ENCODE measurements at regions not wholly inside any gene's neighbourhood (a gene's known extent, or its start where the extent isn't known, plus 50 kb on each side); places are given as distances from the start of the nearest gene placed in this dataset.
"Not testable (repeated sequence)": the region's sequence is repeated elsewhere in the genome, so short reads cannot be mapped to it uniquely, and the experiment has no call there.

DNA sequence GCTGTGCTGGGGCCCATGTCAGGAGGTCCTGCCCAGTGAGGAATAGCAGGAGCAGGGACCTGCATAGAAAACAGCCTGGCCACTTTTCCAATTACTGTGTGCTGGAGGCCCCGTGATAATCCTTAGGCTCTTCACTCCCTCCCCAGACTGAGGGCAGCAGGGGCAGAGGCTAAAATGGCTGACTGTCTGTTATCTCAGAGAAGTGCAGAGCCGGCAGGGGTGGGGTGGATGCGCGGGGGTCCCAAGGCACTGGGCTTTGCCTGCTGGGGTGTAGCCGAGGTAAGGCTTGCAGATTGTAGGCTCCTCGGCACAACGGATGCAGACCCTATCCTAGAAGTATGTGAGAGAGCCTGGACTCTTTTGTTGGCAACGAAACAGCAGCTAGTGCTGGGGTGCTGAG, 1064.1 kb downstream of the OLFM4 start:
- peaks cover 13 to 16% of the 10 kb centered on the region in 2 donors for H3K9me3 Mint-ChIP-seq
- no peak overlapping the region for H3K4me3 Mint-ChIP-seq
- DNase-seq, result no peak
- no peaks in the 10 kb centered on the region for H3K4me1 Mint-ChIP-seq (ENCODE audit: low read depth)
- no peaks in the 10 kb centered on the region for H3K27me3 Mint-ChIP-seq (ENCODE audit: low read depth)
- ATAC-seq (replicated peaks in 1 of 2), result no peak
- H3K27ac Mint-ChIP-seq, result no peak overlapping the region
- H3K36me3 Mint-ChIP-seq (ENCODE audit: insufficient read depth in 2 of 2), result peaks cover 0 to 3% of the 10 kb centered on the region in 2 donors

DNA sequence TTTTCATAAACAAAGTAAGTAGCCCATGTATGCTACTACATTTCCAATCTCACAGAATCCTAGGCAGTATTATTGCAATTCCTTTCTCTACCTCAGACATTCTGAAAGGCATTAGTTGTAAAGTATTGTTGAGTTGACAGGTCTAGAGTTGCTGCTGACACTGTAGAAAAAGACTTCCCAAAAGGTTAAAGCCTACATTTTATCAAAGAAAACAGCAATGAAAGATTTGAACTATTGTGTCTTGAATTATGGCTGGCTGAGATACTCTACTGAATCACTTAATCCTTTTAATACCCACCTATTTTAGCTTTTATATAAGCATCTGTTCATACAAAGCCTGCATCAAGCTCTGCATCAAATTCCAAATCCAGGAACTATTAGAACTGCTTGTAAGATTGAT, 1082.0 kb downstream of the OLFM4 start:
- Mint-ChIP-seq H3K27me3 (ENCODE audit: low read depth) (no peaks in the 10 kb centered on the region), H3K4me1 (ENCODE audit: low read depth) (no peaks in the 10 kb centered on the region), H3K27ac (no peak overlapping the region), H3K9me3 (peaks cover 9 to 10% of the 10 kb centered on the region in 2 donors), H3K36me3 (ENCODE audit: insufficient read depth in 2 of 2) (peaks cover 0 to 4% of the 10 kb centered on the region in 2 donors), H3K4me3 (no peak overlapping the region)
- no peak for DNase-seq
- no peak for ATAC-seq (replicated peaks in 1 of 2)

DNA sequence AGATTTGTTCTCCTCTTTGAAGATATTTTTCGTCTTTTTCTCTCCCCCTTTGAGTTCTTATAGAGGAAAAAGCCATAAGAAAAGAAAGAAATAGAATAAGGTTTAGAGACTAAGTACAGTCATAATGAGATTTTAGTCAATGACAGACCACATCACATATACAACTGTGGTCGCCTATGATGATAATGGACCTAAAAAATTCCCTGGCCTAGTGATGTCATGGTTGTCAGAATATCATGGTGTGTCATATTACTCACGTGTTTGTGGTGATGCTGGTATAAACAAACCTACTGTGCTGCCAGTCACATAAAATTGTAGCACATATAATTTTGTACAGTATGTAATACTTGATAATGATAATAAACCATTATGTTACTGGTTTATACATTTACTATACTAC, 1096.1 kb downstream of the OLFM4 start:
- DNase-seq, result no peak
- Mint-ChIP-seq H3K36me3 (ENCODE audit: insufficient read depth in 2 of 2) (peaks cover 2 to 10% of the 10 kb centered on the region in 2 donors), H3K4me1 (ENCODE audit: low read depth) (no peaks in the 10 kb centered on the region), H3K27me3 (ENCODE audit: low read depth) (no peaks in the 10 kb centered on the region), H3K9me3 (peaks cover 13 to 14% of the 10 kb centered on the region in 2 donors), H3K4me3 (no peak overlapping the region), H3K27ac (no peak overlapping the region)
- ATAC-seq (replicated peaks in 1 of 2), result peak in 1 of 2 donors; percentile 35

DNA sequence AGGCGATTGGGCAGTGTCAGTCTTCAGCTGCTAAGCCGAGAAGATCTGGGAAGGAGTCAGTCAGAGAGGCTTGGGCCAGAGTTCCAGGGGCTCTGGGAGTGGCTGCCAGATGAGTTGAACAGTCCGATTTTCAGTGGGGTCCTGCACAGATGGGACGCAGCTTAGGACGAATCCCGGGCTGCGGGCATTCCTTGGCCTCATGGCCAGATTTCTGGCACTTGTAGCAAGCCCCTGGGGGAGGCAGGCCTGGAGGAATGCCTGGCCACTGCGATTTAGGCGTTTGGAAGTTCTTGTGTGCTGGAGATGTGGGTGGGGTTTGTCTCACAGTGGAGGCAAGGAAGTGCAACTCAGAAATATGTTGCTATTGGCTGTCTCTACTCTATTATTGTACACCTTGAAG, 1102.3 kb downstream of the OLFM4 start:
- H3K27ac Mint-ChIP-seq; H3K4me3 Mint-ChIP-seq; H3K27me3 Mint-ChIP-seq (ENCODE audit: low read depth); ATAC-seq (replicated peaks in 1 of 2); DNase-seq; H3K4me1 Mint-ChIP-seq (ENCODE audit: low read depth): not testable (repeated sequence)
- peaks cover 20 to 21% of the 10 kb centered on the region in 2 donors for H3K9me3 Mint-ChIP-seq
- H3K36me3 Mint-ChIP-seq (ENCODE audit: insufficient read depth in 2 of 2), result peaks cover 2 to 13% of the 10 kb centered on the region in 2 donors

DNA sequence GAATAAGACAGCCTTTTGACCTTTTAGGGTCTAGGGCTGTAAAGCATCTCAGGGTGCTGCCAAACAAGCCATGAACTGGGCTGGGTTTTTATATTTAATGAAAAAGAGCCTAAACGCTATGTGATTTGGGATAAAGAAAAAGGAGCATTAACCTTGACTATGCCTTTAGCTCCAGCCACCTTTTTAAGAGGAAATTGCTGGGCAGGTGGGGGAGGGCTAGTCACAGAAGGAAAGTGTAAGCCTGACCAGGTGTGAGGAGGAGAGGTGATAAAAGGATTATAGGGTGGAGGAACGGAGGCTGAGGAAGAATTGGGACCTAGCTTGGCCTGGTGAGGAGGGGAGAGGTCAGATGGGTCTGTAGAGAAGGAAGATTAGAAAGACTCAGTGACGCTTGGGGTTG, 1102.8 kb downstream of the OLFM4 start:
- H3K4me3 Mint-ChIP-seq; H3K27ac Mint-ChIP-seq; H3K27me3 Mint-ChIP-seq (ENCODE audit: low read depth); H3K4me1 Mint-ChIP-seq (ENCODE audit: low read depth); ATAC-seq (replicated peaks in 1 of 2); DNase-seq: not testable (repeated sequence)
- H3K36me3 Mint-ChIP-seq (ENCODE audit: insufficient read depth in 2 of 2), result peaks cover 2 to 13% of the 10 kb centered on the region in 2 donors
- H3K9me3 Mint-ChIP-seq, result peaks cover 19 to 20% of the 10 kb centered on the region in 2 donors

DNA sequence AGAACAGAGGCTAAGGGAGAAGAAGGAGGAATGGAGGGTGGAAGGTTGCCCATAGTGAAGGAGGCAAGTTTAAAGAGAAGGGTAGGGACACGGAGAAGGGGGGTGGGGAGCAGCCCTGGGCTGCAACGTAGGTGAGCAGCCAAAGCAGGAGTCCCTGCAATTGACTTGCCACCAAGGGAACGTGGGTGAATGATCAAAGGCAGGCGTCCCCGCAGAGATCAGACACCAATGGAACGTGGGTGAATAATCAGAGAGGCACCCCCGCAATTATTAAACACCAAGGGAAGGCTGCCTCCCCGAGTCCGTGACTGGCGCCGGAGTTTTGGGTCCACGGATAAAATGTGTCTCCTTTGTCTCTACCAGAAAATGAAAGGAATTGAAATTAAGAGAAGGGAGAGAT, 1103.5 kb downstream of the OLFM4 start:
- not testable (repeated sequence) for H3K27me3 Mint-ChIP-seq (ENCODE audit: low read depth)
- peaks cover 16 to 24% of the 10 kb centered on the region in 2 donors for H3K9me3 Mint-ChIP-seq

DNA sequence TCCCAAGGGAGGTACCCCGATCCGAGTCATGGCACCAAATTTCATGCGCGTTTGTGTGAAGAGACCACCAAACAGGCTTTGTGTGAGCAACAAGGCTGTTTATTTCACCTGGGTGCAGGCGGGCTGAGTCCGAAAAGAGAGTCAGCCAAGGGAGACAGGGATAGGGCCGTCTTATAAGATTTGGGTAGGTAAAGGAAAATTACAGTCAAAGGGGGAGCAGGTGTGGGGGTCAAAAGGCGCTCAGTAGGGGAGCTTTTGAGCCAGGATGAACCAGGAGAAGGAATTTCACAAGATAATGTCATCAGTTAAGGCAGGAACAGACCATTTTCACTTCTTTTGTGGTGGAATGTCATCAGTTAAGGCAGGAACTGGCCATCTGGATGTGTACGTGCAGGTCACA, 1104.1 kb downstream of the OLFM4 start:
- not testable (repeated sequence) for H3K27me3 Mint-ChIP-seq (ENCODE audit: low read depth); H3K4me3 Mint-ChIP-seq; ATAC-seq (replicated peaks in 1 of 2); DNase-seq; H3K27ac Mint-ChIP-seq; H3K4me1 Mint-ChIP-seq (ENCODE audit: low read depth)
- Mint-ChIP-seq H3K36me3 (ENCODE audit: insufficient read depth in 2 of 2) (peaks cover 2 to 11% of the 10 kb centered on the region in 2 donors), H3K9me3 (peaks cover 16 to 24% of the 10 kb centered on the region in 2 donors)

More for the DNA sequence above, 1103.5 kb downstream of the OLFM4 start:
- not testable (repeated sequence) for H3K4me3 Mint-ChIP-seq; H3K27ac Mint-ChIP-seq; ATAC-seq (replicated peaks in 1 of 2); DNase-seq; H3K4me1 Mint-ChIP-seq (ENCODE audit: low read depth)
- H3K36me3 Mint-ChIP-seq (ENCODE audit: insufficient read depth in 2 of 2), result peaks cover 2 to 11% of the 10 kb centered on the region in 2 donors

DNA sequence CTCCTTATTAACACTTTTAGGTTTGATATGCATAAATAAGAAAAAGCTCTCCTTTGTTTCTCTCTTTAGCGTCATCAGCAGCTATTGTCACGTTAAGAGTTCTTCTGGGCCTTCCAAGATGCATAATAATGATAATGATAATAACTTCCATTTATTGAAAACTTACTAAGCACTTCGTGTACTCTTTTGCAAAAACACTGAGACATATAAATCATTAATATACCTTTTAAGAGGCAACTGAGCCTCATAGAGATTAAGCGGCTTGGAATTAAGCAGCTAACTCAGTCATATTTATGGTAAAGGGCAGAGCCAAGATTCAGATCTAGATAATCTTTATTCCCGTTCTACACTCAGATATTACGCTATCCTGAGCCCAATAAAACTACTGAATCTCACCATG, 1105.1 kb downstream of the OLFM4 start:
- no peak for ATAC-seq (replicated peaks in 1 of 2)
- H3K4me3 Mint-ChIP-seq, result no peak overlapping the region
- DNase-seq, result no peak
- H3K4me1 Mint-ChIP-seq (ENCODE audit: low read depth), result no peaks in the 10 kb centered on the region
- no peak overlapping the region for H3K27ac Mint-ChIP-seq
- H3K9me3 Mint-ChIP-seq, result peaks cover 17 to 24% of the 10 kb centered on the region in 2 donors
- peaks cover 2 to 11% of the 10 kb centered on the region in 2 donors for H3K36me3 Mint-ChIP-seq (ENCODE audit: insufficient read depth in 2 of 2)
- H3K27me3 Mint-ChIP-seq (ENCODE audit: low read depth), result no peaks in the 10 kb centered on the region

DNA sequence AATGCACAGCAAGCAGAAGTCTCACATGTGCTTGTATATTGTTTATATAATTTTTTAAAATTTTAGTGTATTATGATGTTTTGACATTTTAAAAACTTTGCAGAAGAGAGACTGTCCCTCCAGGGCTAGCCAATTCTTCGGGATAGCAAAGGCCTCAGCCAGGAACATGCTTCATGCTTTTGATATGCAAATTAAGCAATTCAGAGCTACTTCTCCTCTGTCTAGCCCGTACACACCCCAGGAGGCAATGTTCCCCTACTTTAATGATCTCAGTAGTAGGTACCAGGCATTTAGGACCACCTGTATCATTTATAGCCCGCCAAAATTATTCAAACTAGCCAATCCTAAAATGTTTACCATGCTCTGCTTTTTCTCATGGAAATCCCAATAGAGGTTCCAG, 1116.2 kb downstream of the OLFM4 start:
- no peak for DNase-seq
- H3K27ac Mint-ChIP-seq, result no peak overlapping the region
- no peak for ATAC-seq (replicated peaks in 1 of 2)
- H3K4me1 Mint-ChIP-seq (ENCODE audit: low read depth), result no peaks in the 10 kb centered on the region
- no peaks in the 10 kb centered on the region for H3K36me3 Mint-ChIP-seq (ENCODE audit: insufficient read depth in 2 of 2)
- H3K27me3 Mint-ChIP-seq (ENCODE audit: low read depth), result no peaks in the 10 kb centered on the region
- no peak overlapping the region for H3K4me3 Mint-ChIP-seq
- peaks cover 5 to 12% of the 10 kb centered on the region in 2 donors for H3K9me3 Mint-ChIP-seq

DNA sequence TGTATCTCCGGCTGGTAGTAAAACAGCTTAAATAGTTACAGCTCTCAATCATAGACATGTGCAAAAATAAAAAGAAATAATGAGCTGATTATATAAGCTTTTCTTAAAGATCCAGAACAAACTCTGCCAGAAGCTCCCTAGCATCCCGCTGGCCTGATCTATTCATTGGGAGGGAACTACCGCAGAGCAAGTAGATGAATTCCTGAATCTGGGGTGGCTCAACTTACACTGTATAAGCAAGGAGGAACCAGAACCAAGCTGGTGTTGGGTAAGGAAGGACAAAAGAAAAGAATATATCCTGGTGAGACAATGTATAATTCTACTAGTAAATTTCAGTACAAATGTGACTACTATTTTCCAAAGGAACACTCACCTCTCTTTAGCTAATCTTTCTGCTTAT, 1122.2 kb downstream of the OLFM4 start:
- Mint-ChIP-seq H3K9me3 (peaks cover 2 to 5% of the 10 kb centered on the region in 2 donors), H3K27me3 (ENCODE audit: low read depth) (no peaks in the 10 kb centered on the region), H3K4me1 (ENCODE audit: low read depth) (no peaks in the 10 kb centered on the region), H3K4me3 (no peak overlapping the region), H3K27ac (no peak overlapping the region), H3K36me3 (ENCODE audit: insufficient read depth in 2 of 2) (no peaks in the 10 kb centered on the region)
- DNase-seq (no peak), ATAC-seq (replicated peaks in 1 of 2) (no peak)

DNA sequence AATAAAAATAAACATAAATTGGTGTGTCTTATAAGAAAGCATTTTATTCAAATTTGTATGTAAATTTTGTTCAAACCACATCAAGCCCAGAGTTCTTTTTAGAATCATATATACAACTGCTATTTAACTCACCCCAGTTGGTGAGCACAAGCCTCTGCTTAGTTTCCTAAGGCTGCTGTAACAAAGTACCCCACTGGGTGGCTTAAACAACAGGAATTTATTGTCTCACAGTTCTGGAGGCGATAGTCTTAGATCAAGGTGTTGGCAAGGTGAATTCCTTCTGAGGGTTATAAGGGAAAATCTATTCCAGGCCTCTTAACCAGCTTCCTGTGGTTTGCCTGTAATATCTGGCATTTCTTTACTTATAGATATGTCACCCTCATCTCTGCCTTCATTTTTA, 1133.5 kb downstream of the OLFM4 start:
- no peak overlapping the region for H3K27ac Mint-ChIP-seq
- no peaks in the 10 kb centered on the region for H3K4me1 Mint-ChIP-seq (ENCODE audit: low read depth)
- no peak for ATAC-seq (replicated peaks in 1 of 2)
- H3K27me3 Mint-ChIP-seq (ENCODE audit: low read depth), result no peaks in the 10 kb centered on the region
- DNase-seq, result no peak
- no peak overlapping the region for H3K4me3 Mint-ChIP-seq
- no peaks in the 10 kb centered on the region for H3K36me3 Mint-ChIP-seq (ENCODE audit: insufficient read depth in 2 of 2)
- H3K9me3 Mint-ChIP-seq, result peaks cover 0 to 3% of the 10 kb centered on the region in 2 donors

DNA sequence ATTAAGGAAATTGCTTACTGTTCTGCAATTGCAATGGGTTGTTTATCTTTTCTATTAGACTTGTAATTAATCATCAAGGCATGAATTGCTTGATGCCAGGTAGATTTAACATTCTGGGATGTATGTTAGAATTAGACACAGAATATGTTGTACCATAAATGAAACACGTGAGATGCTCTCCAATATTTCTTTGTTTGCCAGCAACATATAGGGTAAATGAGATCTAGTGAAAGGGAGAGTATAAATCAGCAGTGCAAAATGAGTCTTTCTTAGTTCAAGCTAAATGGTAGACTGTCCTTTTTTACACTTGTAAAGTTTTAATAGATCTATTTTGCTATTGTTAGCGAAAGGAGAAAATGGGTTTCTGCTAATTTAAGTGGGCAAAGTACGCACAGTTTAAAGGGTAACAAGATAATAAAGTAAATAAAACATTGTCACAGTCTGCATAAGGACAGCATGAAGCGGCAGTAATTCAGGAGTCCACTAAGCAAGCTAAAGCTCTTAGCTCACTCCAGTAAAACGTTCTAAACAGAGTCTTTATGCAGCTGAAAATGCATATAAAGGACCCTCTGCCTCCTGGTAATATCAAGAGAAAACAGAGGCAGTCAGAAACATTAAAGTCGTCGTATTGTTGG, 1137.1 kb downstream of the OLFM4 start:
- ATAC-seq (replicated peaks in 1 of 2) (no peak), DNase-seq (no peak)
- peaks cover 0 to 3% of the 10 kb centered on the region in 2 donors for H3K9me3 Mint-ChIP-seq
- no peaks in the 10 kb centered on the region for H3K27me3 Mint-ChIP-seq (ENCODE audit: low read depth)
- no peaks in the 10 kb centered on the region for H3K36me3 Mint-ChIP-seq (ENCODE audit: insufficient read depth in 2 of 2)
- H3K27ac Mint-ChIP-seq, result no peak overlapping the region
- no peak overlapping the region for H3K4me3 Mint-ChIP-seq
- H3K4me1 Mint-ChIP-seq (ENCODE audit: low read depth), result no peaks in the 10 kb centered on the region

DNA sequence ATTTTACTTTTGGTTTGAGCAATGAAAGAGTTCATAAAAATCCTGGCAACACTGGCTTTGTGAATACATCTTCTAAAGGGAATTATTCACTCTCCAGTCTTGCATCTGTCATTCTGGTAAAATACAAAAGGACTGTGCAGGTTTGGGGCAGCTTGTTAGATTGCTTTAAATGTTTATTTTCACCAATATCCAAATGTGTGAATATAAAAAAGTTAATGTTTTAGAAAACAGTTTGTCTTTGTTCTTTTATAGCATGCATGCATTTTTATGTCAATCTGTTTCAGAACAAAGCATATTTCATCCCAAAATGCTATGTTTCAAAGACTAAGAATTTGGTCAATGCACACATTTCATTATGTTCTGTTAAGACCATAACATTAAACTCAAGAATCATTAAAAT, 1145.4 kb downstream of the OLFM4 start:
- H3K27me3 Mint-ChIP-seq (ENCODE audit: low read depth), result no peaks in the 10 kb centered on the region
- peaks cover 0 to 9% of the 10 kb centered on the region in 2 donors for H3K9me3 Mint-ChIP-seq
- DNase-seq, result no peak
- H3K4me3 Mint-ChIP-seq, result no peak overlapping the region
- H3K4me1 Mint-ChIP-seq (ENCODE audit: low read depth), result no peaks in the 10 kb centered on the region
- H3K27ac Mint-ChIP-seq, result no peak overlapping the region
- H3K36me3 Mint-ChIP-seq (ENCODE audit: insufficient read depth in 2 of 2), result no peaks in the 10 kb centered on the region
- ATAC-seq (replicated peaks in 1 of 2), result no peak

DNA sequence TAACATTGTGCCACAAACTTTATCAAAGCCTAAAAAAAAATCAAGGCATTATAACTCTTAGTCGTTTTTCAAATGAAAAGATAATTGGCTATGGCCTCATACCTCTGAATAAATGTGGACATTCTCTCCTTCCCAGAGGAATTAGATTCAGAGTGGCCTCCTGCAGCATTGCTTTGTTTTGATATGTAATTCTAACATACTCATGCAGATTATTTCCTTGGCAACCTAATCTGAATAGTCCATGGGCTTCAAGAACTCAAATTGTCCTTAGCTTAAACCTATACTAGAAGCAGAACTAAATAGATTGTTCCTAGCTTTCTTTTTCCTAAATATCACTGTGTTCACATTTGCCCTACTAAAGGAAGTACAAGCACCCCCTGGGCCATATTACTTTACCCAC, 1146.9 kb downstream of the OLFM4 start:
- Mint-ChIP-seq H3K9me3 (peaks cover 7 to 9% of the 10 kb centered on the region in 2 donors), H3K36me3 (ENCODE audit: insufficient read depth in 2 of 2) (peaks cover 0 to 1% of the 10 kb centered on the region in 2 donors), H3K27me3 (ENCODE audit: low read depth) (no peaks in the 10 kb centered on the region), H3K4me1 (ENCODE audit: low read depth) (no peaks in the 10 kb centered on the region), H3K27ac (no peak overlapping the region), H3K4me3 (no peak overlapping the region)
- ATAC-seq (replicated peaks in 1 of 2) (no peak), DNase-seq (no peak)
